GM19238 (cell line): ENCODE measurements at regions not wholly inside any gene's neighbourhood (a gene's known extent, or its start where the extent isn't known, plus 50 kb on each side); places are given as distances from the start of the nearest gene placed in this dataset.

Source experiments
- DNase-seq: peaks from one replicate; pipeline ENCODE4 v3.0.0; 2011; ENCODE audit warnings: low spot score; ENCODE audit not compliant: insufficient read length

GRCh38 chr5:68793993-68794392, 299.8 kb upstream of the SLC30A5 start:
- DNase-seq = no peak

GRCh38 chr5:68795190-68795589, 298.6 kb upstream of the SLC30A5 start:
- DNase-seq = no peak

GRCh38 chr5:68798877-68799843, 294.7 kb upstream of the SLC30A5 start:
- DNase-seq = no peak

- no peak for DNase-seq
These were observed 291.4 kb upstream of the SLC30A5 start for GRCh38 chr5:68802430-68802829.

- DNase-seq = no peak
These were observed 289.9 kb upstream of the SLC30A5 start for GRCh38 chr5:68803881-68804319.

GRCh38 chr5:68804343-68804742, 289.5 kb upstream of the SLC30A5 start:
- no peak for DNase-seq

- DNase-seq = no peak
These were observed 288.4 kb upstream of the SLC30A5 start for GRCh38 chr5:68805444-68805843.

- DNase-seq = no peak
These were observed 276.2 kb upstream of the SLC30A5 start for GRCh38 chr5:68817632-68818031.

GRCh38 chr5:68818057-68818695, 275.6 kb upstream of the SLC30A5 start:
- no peak for DNase-seq

- DNase-seq = no peak
These were observed 274.9 kb upstream of the SLC30A5 start for GRCh38 chr5:68818870-68819269.

- no peak for DNase-seq
These were observed 272.8 kb upstream of the SLC30A5 start for GRCh38 chr5:68821056-68821455.

GRCh38 chr5:68822796-68823195, 271.0 kb upstream of the SLC30A5 start:
- no peak for DNase-seq

GRCh38 chr5:68823301-68823700, 270.5 kb upstream of the SLC30A5 start:
- no peak for DNase-seq

GRCh38 chr5:68830377-68830898, 263.4 kb upstream of the SLC30A5 start:
- no peak for DNase-seq

- DNase-seq = no peak
These were observed 259.3 kb upstream of the SLC30A5 start for GRCh38 chr5:68834491-68834981.

GRCh38 chr5:68838157-68838718, 255.6 kb upstream of the SLC30A5 start:
- no peak for DNase-seq

GRCh38 chr5:68839019-68839552, 254.7 kb upstream of the SLC30A5 start:
- no peak for DNase-seq

GRCh38 chr5:68843624-68844364, 250.0 kb upstream of the SLC30A5 start:
- no peak for DNase-seq

- DNase-seq = no peak
These were observed 248.7 kb upstream of the SLC30A5 start for GRCh38 chr5:68845131-68845530.

- DNase-seq = no peak
These were observed 247.0 kb upstream of the SLC30A5 start for GRCh38 chr5:68846828-68847227.

GRCh38 chr5:68848091-68848490, 245.7 kb upstream of the SLC30A5 start:
- no peak for DNase-seq
